BE2C (cell line): ENCODE measurements at regions not wholly inside any gene's neighbourhood (a gene's known extent, or its start where the extent isn't known, plus 50 kb on each side); places are given as distances from the start of the nearest gene placed in this dataset.
"Not testable (repeated sequence)": the region's sequence is repeated elsewhere in the genome, so short reads cannot be mapped to it uniquely, and the experiment has no call there.

Source experiments
- DNase-seq: peaks from one replicate; pipeline ENCODE4 v3.0.0-alpha.2; 2020
- H3K27me3 ChIP-seq: fragments of 250-450 bp; sonication (Bioruptor Pico); 2 replicates; pipeline ENCODE4 v1.5.1; 2020; ENCODE audit warnings: mild to moderate bottlenecking
- H3K36me3 ChIP-seq: fragments of 250-450 bp; sonication (Bioruptor Pico); 2 replicates; pipeline ENCODE4 v1.5.1; 2020; ENCODE audit warnings: mild to moderate bottlenecking
- H3K4me1 ChIP-seq: fragments of 250-450 bp; sonication (Bioruptor Pico); 2 replicates; pipeline ENCODE4 v1.5.1; 2020
- H3K4me3 ChIP-seq: 2 replicates; pipeline ENCODE4 v1.5.1; 2011; ENCODE audit warnings: low read depth, low read length
- H3K9me3 ChIP-seq: fragments of 250-450 bp; sonication (Bioruptor Pico); 2 replicates; pipeline ENCODE4 v1.5.1; 2020
- CTCF ChIP-seq: IDR thresholded peaks from 2 replicates; pipeline ENCODE4 v1.5.1; 2012; ENCODE audit warnings: mild to moderate bottlenecking, low read depth, low read length

- Histone ChIP-seq H3K27me3 (no peaks in the 10 kb centered on the region), H3K9me3 (no peaks in the 10 kb centered on the region), H3K4me3 (no peak overlapping the region), H3K36me3 (no peaks in the 10 kb centered on the region), H3K4me1 (no peaks in the 10 kb centered on the region)
- no peak for TF ChIP-seq CTCF
- DNase-seq, result no peak
Observed at GRCh38 chr15:89023311-89023961, 64.8 kb upstream of the ABHD2 start.

GRCh38 chr15:89024418-89024817 is 63.8 kb upstream of the ABHD2 start:
- Histone ChIP-seq H3K27me3 (no peaks in the 10 kb centered on the region), H3K36me3 (no peaks in the 10 kb centered on the region), H3K4me3 (no peak overlapping the region), H3K4me1 (no peaks in the 10 kb centered on the region), H3K9me3 (no peaks in the 10 kb centered on the region)
- no peak for DNase-seq
- no peak for TF ChIP-seq CTCF

- Histone ChIP-seq H3K27me3 (no peaks in the 10 kb centered on the region), H3K4me1 (no peaks in the 10 kb centered on the region), H3K9me3 (no peaks in the 10 kb centered on the region), H3K36me3 (no peaks in the 10 kb centered on the region), H3K4me3 (no peak overlapping the region)
- no peak for DNase-seq
- TF ChIP-seq CTCF, result no peak
Observed at GRCh38 chr15:89026167-89026566, 62.1 kb upstream of the ABHD2 start.

GRCh38 chr15:89028036-89028435 is 60.2 kb upstream of the ABHD2 start:
- no peaks in the 10 kb centered on the region for H3K9me3 ChIP-seq
- H3K4me3 ChIP-seq, result no peak overlapping the region
- no peak for DNase-seq
- H3K36me3 ChIP-seq, result no peaks in the 10 kb centered on the region
- no peak for TF ChIP-seq CTCF
- no peaks in the 10 kb centered on the region for H3K4me1 ChIP-seq
- no peaks in the 10 kb centered on the region for H3K27me3 ChIP-seq

GRCh38 chr15:89030311-89030710 is 57.9 kb upstream of the ABHD2 start:
- no peak overlapping the region for H3K4me3 ChIP-seq
- no peaks in the 10 kb centered on the region for H3K36me3 ChIP-seq
- DNase-seq, result no peak
- H3K4me1 ChIP-seq, result no peaks in the 10 kb centered on the region
- 0 out of 2 replicates have a peak, but pooled peaks cover 2% of the 10 kb centered on the region for H3K27me3 ChIP-seq
- TF ChIP-seq CTCF, result no peak
- H3K9me3 ChIP-seq, result no peaks in the 10 kb centered on the region

- not testable (repeated sequence) for H3K36me3 ChIP-seq, H3K9me3 ChIP-seq, H3K4me3 ChIP-seq, H3K27me3 ChIP-seq, H3K4me1 ChIP-seq, DNase-seq
Observed at GRCh38 chr15:89031637-89032285, 56.5 kb upstream of the ABHD2 start.
